Muscle of back (tissue), 3 donors: ENCODE measurements at regions not wholly inside any gene's neighbourhood (a gene's known extent, or its start where the extent isn't known, plus 50 kb on each side); places are given as distances from the start of the nearest gene placed in this dataset.

Experiments used
- DNase-seq, 3 donors: peaks; one replicate each; pipeline versions ENCODE4 v3.0.0 to v3.0.0-alpha.2; 2013

DNA sequence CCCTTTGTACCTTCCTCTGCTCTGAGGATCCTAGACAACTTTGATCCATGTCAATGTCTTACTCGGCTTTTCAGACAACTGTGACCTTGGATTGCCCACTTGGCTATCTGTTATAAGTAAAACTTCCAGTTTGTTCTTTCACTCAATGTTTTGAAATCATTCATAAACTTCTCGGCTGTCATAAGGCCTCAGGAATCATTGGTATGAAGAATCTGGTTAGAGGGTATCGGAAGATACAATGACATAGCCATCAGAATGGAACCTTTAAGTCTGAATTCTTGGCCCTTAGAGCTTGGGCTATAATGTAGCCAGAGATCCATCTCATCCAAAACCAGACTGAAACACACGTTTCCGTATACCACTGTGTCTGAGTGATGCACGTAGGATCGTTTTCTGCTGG, 59.0 kb upstream of the WDR1 start:
- DNase-seq, result no peak

DNA sequence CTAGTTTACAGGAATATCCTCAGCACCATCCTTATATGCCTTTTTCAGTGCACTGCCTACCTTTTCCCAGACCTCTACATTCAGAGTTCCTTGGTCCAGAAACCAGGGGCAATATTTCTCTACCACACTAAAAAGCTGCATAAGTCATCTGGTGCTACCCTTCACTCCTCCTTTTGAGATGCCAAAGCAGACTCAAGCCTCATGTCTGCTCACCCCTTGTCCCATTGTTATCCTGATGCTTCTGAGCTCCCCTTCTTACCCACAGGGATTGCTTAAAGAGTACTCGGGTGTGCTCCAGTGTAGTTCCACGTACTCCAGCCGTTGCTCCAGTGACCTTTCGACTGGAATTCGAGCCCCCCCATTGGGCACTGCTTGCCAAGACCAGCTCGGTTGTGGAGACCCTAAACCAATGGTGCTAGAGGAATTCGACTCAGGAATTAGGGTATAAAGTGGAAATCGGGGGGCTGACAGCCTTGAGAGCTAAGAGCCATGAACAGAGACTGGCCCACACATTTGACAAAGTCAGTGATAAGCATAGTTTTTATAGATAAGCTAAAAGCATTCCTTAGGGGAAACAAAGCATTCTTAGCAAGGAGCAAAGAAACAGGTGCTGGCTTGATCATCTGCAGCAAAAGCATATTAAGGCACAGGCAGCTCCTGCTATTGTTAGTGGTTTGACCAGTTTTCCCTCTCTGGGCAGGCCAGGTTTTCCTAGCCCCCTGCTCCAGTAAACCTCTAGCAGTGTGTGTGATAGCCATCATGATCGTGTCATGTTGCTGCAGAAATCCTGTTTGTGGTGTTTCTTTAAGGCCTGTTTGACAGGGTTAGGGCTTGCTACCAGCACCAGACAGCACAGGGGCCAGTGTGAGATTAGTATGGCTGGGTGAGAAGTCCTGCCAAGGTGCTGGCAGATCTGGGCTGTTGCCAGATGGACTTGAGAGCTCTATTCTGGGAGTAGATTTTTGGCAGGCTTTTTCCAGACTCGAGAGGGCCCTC, 57.5 kb upstream of the WDR1 start:
- no peak for DNase-seq

DNA sequence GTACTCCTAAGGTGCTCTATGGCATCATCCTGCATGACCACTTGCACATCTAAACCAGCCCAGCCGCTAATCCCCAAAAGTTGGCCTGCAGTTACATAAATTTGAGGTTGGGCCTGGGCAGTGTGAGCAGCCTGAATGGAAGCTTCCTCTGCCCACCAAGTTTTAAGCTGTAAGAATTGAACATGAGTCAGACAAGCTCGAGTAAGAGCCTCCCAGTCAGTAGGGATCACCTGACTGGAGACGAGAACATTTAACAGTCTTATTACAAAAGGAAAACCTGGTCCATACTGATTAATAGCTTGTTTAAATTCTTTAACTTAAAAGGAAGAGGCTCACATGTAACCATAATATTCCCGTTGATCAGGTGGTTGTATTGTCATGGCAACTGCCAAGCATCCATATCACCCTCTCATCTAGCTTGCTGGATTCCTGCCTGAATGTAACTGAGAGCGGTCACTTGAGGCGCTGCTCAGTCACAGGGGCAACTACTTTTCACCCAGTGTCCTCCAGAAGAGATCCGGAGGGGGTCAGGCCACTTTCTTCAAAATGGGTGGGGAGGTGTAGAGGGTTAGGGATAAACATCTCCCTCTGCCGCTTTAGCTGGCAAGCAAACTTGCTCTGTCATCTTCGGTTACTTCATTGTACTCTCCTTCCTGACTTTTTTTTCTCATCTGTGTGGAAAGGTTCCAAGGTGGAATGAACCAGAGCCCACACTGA, 56.6 kb upstream of the WDR1 start:
- no peak for DNase-seq

- DNase-seq, result no peak
Observed at GRCh38 chr4:10172278-10172921, 55.8 kb upstream of the WDR1 start.

DNA sequence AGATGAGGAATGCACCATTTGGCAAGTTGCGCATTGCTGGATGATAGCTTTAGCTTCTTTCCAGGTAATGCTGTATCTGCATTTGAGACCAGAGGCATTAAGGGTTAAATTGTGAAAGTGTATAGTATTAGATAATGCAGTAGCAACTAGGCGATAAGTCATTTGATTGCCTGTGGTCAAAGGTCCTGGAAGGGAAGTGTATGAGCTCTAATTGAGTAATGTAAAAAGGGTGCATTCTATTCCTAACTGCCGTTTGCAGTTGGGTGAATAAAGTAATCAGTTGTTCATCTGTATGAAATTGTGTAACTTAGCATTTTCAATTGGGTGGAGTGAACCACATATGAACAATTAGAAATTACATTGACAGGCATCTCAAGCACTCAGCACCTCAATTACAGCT, 54.5 kb upstream of the WDR1 start:
- DNase-seq, result no peak

DNA sequence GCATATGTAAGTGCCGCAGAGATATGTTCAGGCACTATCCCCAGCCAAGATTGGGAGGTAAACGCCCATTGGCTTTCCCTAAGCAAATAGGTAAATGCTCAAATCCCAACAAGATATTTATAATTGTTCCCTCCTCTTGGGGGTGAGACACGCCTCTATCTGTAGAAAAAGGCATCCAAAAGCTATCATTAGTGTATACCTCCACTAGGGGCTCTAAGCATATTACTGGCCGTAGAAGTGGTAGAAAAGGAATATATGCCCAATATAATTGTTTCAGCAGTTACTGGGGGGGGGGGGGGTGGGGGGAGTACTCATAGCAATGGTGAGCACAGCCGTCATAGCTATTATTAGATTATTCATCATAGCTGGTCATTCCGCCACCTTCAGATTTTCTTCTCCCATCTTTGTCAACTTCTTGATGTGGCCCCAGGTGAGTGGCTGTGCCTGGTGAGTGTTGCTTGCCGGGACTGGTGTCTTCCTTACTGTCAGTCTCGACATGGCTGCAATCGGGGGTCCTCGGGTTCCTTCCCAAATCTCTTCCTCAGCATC, 53.3 kb upstream of the WDR1 start:
- no peak for DNase-seq

DNA sequence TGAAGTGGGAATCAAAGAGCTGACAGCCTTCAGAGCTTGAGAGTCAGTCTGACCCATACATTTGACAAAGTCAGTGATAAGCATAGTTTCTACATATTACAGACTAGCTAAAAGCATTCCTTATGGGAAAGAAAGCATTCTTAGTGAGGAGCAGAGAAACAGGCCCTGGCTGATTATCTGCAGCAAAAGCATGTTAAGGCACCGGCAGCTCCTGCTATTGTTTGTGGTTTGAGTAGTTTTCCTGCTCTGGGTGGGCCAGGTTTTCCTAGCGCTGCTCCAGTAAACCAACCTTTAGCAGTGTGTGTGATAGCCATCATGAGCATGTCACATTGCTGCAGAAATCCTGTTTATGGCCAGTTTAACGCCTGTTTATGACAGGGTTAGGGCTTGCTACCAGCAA, 51.6 kb upstream of the WDR1 start:
- no peak for DNase-seq

- no peak for DNase-seq
Observed at GRCh38 chr4:10167201-10167600, 50.6 kb upstream of the WDR1 start.
